NB4 (cell line): ENCODE measurements at regions not wholly inside any gene's neighbourhood (a gene's known extent, or its start where the extent isn't known, plus 50 kb on each side); places are given as distances from the start of the nearest gene placed in this dataset.

Source experiments
- MAX ChIP-seq: IDR thresholded peaks from 2 replicates; pipeline ENCODE4 v1.6.1; 2011; ENCODE audit warnings: low read depth, low read length
- MYC ChIP-seq: IDR thresholded peaks from 2 replicates; pipeline ENCODE4 v1.6.1; 2011; ENCODE audit warnings: low read depth, low read length
- POLR2A ChIP-seq: IDR thresholded peaks from 2 replicates; pipeline ENCODE4 v1.6.1; 2011; ENCODE audit warnings: mild to moderate bottlenecking; ENCODE audit not compliant: insufficient read length; ENCODE audit errors: extremely low read depth
- TF ChIP-seq, protein P1 (sequence below): IDR thresholded peaks from one replicate; pipeline ENCODE4 v1.5.1; 2012; ENCODE audit warnings: low read depth, low read length

DNA sequence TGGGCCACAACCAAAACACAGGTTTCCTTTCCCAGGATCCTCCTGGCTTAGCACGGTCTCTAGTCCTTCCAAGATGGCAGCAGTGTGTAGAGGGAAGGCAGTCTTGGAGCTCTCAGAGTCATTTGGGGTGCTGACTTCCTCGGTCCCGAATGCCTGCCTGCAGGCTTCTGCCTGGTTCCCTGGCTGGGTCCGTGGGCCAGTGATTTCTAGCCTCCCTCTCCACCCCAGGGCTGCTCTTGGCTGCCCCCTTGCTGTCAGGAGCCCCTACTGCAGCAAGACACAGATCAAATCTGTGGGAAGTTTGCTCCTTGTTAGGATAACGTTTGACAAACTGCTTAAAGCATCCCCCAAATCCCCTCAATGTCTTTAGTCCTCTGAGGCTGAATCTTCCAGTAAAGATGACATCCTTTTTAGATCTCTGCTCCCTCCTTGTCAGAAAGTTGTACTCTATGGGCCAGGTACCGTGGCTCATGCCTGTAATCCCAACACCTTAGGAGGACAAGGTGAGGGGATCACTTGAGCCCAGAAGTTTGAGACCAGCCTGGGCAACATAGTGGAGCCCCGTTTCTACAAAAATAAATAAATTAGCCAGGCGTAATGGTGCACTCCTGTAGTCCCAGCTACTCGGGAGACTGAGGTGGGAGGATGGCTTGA is 272.5 kb downstream of the RRAGC start:
- TF ChIP-seq POLR2A (no peak), MAX (no peak), MYC (no peak)
- TF ChIP-seq, protein P1, sequence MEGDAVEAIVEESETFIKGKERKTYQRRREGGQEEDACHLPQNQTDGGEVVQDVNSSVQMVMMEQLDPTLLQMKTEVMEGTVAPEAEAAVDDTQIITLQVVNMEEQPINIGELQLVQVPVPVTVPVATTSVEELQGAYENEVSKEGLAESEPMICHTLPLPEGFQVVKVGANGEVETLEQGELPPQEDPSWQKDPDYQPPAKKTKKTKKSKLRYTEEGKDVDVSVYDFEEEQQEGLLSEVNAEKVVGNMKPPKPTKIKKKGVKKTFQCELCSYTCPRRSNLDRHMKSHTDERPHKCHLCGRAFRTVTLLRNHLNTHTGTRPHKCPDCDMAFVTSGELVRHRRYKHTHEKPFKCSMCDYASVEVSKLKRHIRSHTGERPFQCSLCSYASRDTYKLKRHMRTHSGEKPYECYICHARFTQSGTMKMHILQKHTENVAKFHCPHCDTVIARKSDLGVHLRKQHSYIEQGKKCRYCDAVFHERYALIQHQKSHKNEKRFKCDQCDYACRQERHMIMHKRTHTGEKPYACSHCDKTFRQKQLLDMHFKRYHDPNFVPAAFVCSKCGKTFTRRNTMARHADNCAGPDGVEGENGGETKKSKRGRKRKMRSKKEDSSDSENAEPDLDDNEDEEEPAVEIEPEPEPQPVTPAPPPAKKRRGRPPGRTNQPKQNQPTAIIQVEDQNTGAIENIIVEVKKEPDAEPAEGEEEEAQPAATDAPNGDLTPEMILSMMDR: peak; percentile 82
